ENCODE measurements at regions not wholly inside any gene's neighbourhood (a gene's known extent, or its start where the extent isn't known, plus 50 kb on each side); places are given as distances from the start of the nearest gene placed in this dataset.

GRCh38 chr4:123930996-123931395, 534.4 kb downstream of the SPRY1 start:
- Mint-ChIP-seq H3K27ac (no peak overlapping the region), H3K36me3 (no peaks in the 10 kb centered on the region), H3K4me1 (ENCODE audit: unreplicated experiment) (no peaks in the 10 kb centered on the region), H3K9me3 (peaks cover 4% of the 10 kb centered on the region), H3K4me3 (no peak overlapping the region), H3K27me3 (no peaks in the 10 kb centered on the region)
- DNase-seq (ENCODE audit: extremely low spot score, unreplicated experiment): no peak
- TF ChIP-seq, protein P1, sequence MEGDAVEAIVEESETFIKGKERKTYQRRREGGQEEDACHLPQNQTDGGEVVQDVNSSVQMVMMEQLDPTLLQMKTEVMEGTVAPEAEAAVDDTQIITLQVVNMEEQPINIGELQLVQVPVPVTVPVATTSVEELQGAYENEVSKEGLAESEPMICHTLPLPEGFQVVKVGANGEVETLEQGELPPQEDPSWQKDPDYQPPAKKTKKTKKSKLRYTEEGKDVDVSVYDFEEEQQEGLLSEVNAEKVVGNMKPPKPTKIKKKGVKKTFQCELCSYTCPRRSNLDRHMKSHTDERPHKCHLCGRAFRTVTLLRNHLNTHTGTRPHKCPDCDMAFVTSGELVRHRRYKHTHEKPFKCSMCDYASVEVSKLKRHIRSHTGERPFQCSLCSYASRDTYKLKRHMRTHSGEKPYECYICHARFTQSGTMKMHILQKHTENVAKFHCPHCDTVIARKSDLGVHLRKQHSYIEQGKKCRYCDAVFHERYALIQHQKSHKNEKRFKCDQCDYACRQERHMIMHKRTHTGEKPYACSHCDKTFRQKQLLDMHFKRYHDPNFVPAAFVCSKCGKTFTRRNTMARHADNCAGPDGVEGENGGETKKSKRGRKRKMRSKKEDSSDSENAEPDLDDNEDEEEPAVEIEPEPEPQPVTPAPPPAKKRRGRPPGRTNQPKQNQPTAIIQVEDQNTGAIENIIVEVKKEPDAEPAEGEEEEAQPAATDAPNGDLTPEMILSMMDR (conservative IDR thresholded peaks at IDR 0.05): no peak

DNA sequence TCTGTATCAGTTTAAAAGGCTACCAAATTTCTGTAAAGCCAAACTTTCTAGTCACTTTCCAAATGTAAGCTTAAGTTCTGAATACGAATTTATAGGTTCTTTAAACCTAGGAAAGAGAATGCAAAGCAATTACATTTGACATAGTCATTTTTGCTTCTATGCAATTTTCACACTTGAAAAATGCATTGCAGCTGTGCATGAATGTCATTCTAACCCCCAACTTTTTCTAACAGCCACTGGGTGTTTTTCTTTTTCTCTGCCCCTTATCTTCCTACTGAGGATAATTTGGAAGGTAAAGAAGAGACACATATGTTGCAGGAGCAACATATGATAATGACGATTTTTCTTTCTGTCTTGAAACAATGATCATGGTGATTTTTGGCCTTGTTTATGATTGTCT, 537.5 kb downstream of the SPRY1 start:
- Mint-ChIP-seq H3K4me3 (no peak overlapping the region), H3K9me3 (peaks cover 4% of the 10 kb centered on the region), H3K4me1 (ENCODE audit: unreplicated experiment) (peaks cover 17% of the 10 kb centered on the region), H3K27me3 (no peaks in the 10 kb centered on the region), H3K36me3 (no peaks in the 10 kb centered on the region), H3K27ac (no peak overlapping the region)
- TF ChIP-seq, protein P1 (conservative IDR thresholded peaks at IDR 0.05): no peak
- no peak for DNase-seq (ENCODE audit: extremely low spot score, unreplicated experiment)

DNA sequence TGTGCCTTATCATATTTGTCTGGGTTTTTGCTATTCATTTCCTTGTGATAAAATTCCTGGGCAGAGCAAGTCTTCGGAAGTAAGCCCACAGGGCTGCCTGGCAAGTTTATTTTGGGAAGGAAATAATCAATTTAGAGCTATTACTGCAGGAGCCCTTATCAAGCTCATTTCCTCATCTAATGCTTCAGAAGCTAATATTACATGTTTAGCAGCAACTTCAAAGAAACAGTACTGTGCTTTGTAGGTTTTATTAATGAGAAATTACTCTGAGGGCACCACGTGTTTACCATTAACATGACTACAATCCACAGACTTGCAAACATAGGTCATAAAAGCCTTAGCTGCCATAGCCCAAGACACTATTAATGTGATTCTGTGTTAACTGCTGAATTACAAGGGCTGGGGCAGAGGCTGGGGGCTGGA, 540.0 kb downstream of the SPRY1 start:
- Mint-ChIP-seq H3K9me3 (no peaks in the 10 kb centered on the region), H3K27ac (no peak overlapping the region), H3K4me3 (no peak overlapping the region), H3K36me3 (no peaks in the 10 kb centered on the region), H3K4me1 (ENCODE audit: unreplicated experiment) (peaks cover 29% of the 10 kb centered on the region), H3K27me3 (no peaks in the 10 kb centered on the region)
- TF ChIP-seq, protein P1 (conservative IDR thresholded peaks at IDR 0.05): no peak
- DNase-seq (ENCODE audit: extremely low spot score, unreplicated experiment): no peak

DNA sequence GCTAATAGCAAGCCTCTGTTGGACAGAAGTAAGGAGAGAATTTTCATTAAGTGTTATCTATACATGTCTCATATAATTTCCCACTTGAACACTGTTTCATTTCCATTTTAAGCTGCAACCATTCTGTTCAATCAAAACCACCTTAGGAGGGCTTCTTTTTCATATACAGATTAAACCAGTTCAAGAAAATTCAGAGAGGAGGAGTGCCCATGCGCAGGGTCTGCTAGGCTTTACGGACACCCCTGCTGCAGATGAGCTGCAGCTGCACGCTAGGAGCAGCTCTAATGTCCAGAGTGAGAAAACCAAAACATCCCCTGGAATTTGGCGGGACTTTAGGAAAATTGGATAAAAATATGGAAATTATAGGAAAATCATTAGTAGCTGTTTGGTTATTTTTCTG, 541.0 kb downstream of the SPRY1 start:
- Mint-ChIP-seq H3K27me3 (no peaks in the 10 kb centered on the region), H3K4me1 (ENCODE audit: unreplicated experiment) (peaks cover 32% of the 10 kb centered on the region), H3K4me3 (peak overlapping the region; percentile 10), H3K27ac (no peak overlapping the region), H3K9me3 (no peaks in the 10 kb centered on the region), H3K36me3 (no peaks in the 10 kb centered on the region)
- TF ChIP-seq, protein P1 (conservative IDR thresholded peaks at IDR 0.05): peak; percentile 42
- DNase-seq (ENCODE audit: extremely low spot score, unreplicated experiment): no peak

DNA sequence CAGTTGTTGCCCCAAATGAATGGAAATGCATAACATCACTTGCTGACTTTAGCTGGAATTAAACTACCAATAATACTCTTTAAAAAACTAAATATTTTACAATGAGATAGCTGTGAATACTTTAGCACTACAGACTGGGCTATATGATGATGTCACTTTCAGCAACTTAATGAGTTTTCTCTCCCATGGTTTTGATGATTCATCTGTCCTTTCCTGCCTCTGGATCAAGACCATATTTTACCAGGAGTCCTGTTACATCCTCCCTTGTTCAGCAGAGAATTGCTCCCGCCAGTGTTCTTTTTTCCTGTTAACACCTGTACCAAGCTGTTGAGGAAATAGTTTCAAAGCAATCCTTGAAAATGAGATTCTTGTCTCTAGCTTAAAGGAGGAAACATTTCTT, 543.0 kb downstream of the SPRY1 start:
- no peak overlapping the region for H3K27ac Mint-ChIP-seq

More for the DNA sequence above, 543.0 kb downstream of the SPRY1 start:
- Mint-ChIP-seq H3K4me1 (ENCODE audit: unreplicated experiment) (peaks cover 32% of the 10 kb centered on the region), H3K9me3 (no peaks in the 10 kb centered on the region), H3K36me3 (no peaks in the 10 kb centered on the region), H3K27me3 (no peaks in the 10 kb centered on the region), H3K4me3 (no peak overlapping the region)
- TF ChIP-seq, protein P1 (conservative IDR thresholded peaks at IDR 0.05): no peak
- DNase-seq (ENCODE audit: extremely low spot score, unreplicated experiment): no peak
